ENCODE measurements at regions not wholly inside any gene's neighbourhood (a gene's known extent, or its start where the extent isn't known, plus 50 kb on each side); places are given as distances from the start of the nearest gene placed in this dataset.

- no peaks in the 10 kb centered on the region for H3K36me3 ChIP-seq (ENCODE audit: low read length)
- no peaks in the 10 kb centered on the region for H3K9me3 ChIP-seq (ENCODE audit: insufficient read depth, low read length)
- H3K9ac ChIP-seq (ENCODE audit: low read length), result no peak overlapping the region
- no peak for TF ChIP-seq CTCF (IDR thresholded peaks at IDR 0.05; ENCODE audit: insufficient read depth, low read length, poor library complexity, severe bottlenecking)
- TF ChIP-seq EZH2phosphoT487 (conservative IDR thresholded peaks at IDR 0.05; ENCODE audit: low read length), result no peak
- no peaks in the 10 kb centered on the region for H3K79me2 ChIP-seq (ENCODE audit: insufficient read depth, low read length)
- no peak overlapping the region for H3K4me2 ChIP-seq (ENCODE audit: low read depth, low read length, poor library complexity, severe bottlenecking)
- no peaks in the 10 kb centered on the region for H3K9me2 ChIP-seq (replicated peaks; ENCODE audit: insufficient read depth, low read length)
- H2AFZ ChIP-seq (ENCODE audit: low read depth, low read length, severe bottlenecking), result no peak overlapping the region
- H3K4me3 ChIP-seq (ENCODE audit: insufficient read depth, low read length, poor library complexity, severe bottlenecking), result no peak overlapping the region
- no peaks in the 10 kb centered on the region for H4K20me1 ChIP-seq (ENCODE audit: low read depth, low read length)
- no peaks in the 10 kb centered on the region for H3F3A ChIP-seq (ENCODE audit: insufficient read depth)
- H3K27ac ChIP-seq (ENCODE audit: low read depth, low read length), result no peak overlapping the region
- no peaks in the 10 kb centered on the region for H3K27me3 ChIP-seq (ENCODE audit: low read length)
Observed at GRCh38 chr4:38610966-38611431, 53.0 kb upstream of the KLF3 start.

DNA sequence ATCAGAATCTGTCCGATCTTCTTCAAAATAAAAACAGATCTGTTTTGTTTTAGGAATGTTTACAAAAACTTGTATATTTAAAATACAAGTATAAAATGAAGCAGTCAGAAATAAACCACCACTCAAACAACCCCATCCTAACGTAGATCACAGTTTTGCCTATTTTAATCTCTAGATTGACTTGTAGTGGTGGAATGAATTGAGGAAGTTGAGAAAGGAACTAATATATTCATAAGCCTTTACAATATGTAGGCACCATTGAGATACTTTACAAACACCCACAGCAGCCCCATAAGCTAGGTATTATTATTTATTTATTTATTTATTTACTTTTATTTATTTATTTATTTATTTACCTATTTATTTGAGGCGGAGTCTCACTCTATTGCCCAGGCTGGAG, 52.3 kb upstream of the KLF3 start:
- no peaks in the 10 kb centered on the region for H4K20me1 ChIP-seq (ENCODE audit: low read depth, low read length)
- TF ChIP-seq CTCF (IDR thresholded peaks at IDR 0.05; ENCODE audit: insufficient read depth, low read length, poor library complexity, severe bottlenecking) (no peak), EZH2phosphoT487 (conservative IDR thresholded peaks at IDR 0.05; ENCODE audit: low read length) (no peak)

GRCh38 chr4:38612646-38613414, 51.2 kb upstream of the KLF3 start:
- no peaks in the 10 kb centered on the region for H3K27me3 ChIP-seq (ENCODE audit: low read length)
- no peaks in the 10 kb centered on the region for H3K9me3 ChIP-seq (ENCODE audit: insufficient read depth, low read length)
- H3K4me2 ChIP-seq (ENCODE audit: low read depth, low read length, poor library complexity, severe bottlenecking), result no peak overlapping the region
- H3K36me3 ChIP-seq (ENCODE audit: low read length), result no peaks in the 10 kb centered on the region
- H3K9me2 ChIP-seq (replicated peaks; ENCODE audit: insufficient read depth, low read length), result no peaks in the 10 kb centered on the region
- H3K79me2 ChIP-seq (ENCODE audit: insufficient read depth, low read length), result no peaks in the 10 kb centered on the region
- H2AFZ ChIP-seq (ENCODE audit: low read depth, low read length, severe bottlenecking), result no peak overlapping the region
- H3K4me3 ChIP-seq (ENCODE audit: insufficient read depth, low read length, poor library complexity, severe bottlenecking), result no peak overlapping the region
- H3K27ac ChIP-seq (ENCODE audit: low read depth, low read length), result no peak overlapping the region
- H4K20me1 ChIP-seq (ENCODE audit: low read depth, low read length), result no peaks in the 10 kb centered on the region
- no peak overlapping the region for H3K9ac ChIP-seq (ENCODE audit: low read length)
- TF ChIP-seq CTCF (IDR thresholded peaks at IDR 0.05; ENCODE audit: insufficient read depth, low read length, poor library complexity, severe bottlenecking) (no peak), EZH2phosphoT487 (conservative IDR thresholded peaks at IDR 0.05; ENCODE audit: low read length) (no peak)
- no peaks in the 10 kb centered on the region for H3F3A ChIP-seq (ENCODE audit: insufficient read depth)

More for the DNA sequence above, 52.3 kb upstream of the KLF3 start:
- Histone ChIP-seq H2AFZ (ENCODE audit: low read depth, low read length, severe bottlenecking) (no peak overlapping the region), H3K36me3 (ENCODE audit: low read length) (no peaks in the 10 kb centered on the region), H3K79me2 (ENCODE audit: insufficient read depth, low read length) (no peaks in the 10 kb centered on the region), H3K4me3 (ENCODE audit: insufficient read depth, low read length, poor library complexity, severe bottlenecking) (no peak overlapping the region), H3K4me2 (ENCODE audit: low read depth, low read length, poor library complexity, severe bottlenecking) (no peak overlapping the region), H3K9ac (ENCODE audit: low read length) (no peak overlapping the region), H3K9me2 (replicated peaks; ENCODE audit: insufficient read depth, low read length) (no peaks in the 10 kb centered on the region), H3K27ac (ENCODE audit: low read depth, low read length) (no peak overlapping the region), H3F3A (ENCODE audit: insufficient read depth) (no peaks in the 10 kb centered on the region), H3K27me3 (ENCODE audit: low read length) (no peaks in the 10 kb centered on the region), H3K9me3 (ENCODE audit: insufficient read depth, low read length) (no peaks in the 10 kb centered on the region)

Measured in SU-DHL-6 (cell line).